NCI-H510A (cell line): ENCODE measurements at regions not wholly inside any gene's neighbourhood (a gene's known extent, or its start where the extent isn't known, plus 50 kb on each side); places are given as distances from the start of the nearest gene placed in this dataset.
"Not testable (repeated sequence)": the region's sequence is repeated elsewhere in the genome, so short reads cannot be mapped to it uniquely, and the experiment has no call there.

Experiments
- DNase-seq: peaks from one replicate; lab custom pipeline; 2025; lab: John Stamatoyannopoulos, UW

DNA sequence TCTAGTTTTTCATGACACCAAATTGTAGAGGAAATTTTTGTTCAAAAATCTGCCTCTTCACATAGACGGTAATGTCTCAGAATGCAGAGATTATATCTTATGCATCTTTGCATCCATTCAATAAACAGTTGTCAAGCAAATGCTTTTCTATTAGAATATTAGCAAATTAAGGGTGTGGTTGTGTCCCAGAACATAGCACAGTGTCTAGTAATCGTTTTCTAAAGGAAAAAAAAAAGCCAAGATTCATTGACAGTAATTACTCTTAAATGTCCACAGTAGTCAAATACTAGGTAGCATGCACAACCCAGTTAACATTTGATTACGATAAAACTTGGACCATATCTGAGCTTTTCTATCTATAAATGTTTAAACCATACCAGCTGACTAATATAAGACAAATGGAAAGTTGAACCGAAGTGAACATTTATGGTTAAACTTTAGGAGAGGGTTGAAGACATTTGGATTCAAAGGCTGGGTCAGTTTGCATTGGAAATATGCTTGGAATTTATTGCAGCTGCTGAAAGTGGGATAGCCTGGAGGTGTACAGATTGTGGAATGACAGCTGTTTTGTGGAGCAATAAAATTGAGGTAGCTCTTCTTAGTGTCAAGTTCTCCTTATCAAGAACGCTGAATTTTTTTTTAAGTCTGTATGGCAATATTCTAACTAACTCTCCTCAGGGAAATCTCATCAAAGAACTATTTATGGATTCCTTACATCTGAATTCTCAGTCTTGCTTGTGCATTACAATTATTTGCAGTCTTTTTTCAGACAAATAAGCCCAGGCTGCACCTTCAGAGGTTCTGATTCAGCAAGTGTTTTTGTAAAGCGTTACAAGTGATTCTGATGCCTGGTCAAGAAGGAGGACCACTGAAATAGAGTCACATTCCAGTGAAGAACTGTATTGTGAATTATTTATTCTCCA, 66.7 kb upstream of the ATP2B1 start:
- DNase-seq: no peak

DNA sequence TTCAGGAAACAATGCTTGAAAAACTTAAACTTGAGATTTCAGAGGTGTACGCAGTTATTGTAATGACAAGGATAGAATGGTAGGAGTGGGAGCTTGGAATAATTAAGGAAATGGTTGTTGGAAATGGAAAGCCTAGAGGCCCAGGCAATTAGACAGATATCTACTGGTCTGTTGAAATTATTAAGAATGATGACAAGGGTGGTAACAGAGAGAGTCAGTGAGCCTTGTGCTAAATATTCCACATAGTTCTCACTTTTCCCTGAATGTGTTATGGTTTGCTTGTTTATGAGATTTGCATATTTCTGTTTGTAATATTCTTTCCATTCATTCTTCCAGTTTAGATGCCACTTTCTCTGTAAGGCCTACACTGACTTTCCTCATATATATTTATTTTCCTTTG, 66.0 kb upstream of the ATP2B1 start:
- no peak for DNase-seq

DNA sequence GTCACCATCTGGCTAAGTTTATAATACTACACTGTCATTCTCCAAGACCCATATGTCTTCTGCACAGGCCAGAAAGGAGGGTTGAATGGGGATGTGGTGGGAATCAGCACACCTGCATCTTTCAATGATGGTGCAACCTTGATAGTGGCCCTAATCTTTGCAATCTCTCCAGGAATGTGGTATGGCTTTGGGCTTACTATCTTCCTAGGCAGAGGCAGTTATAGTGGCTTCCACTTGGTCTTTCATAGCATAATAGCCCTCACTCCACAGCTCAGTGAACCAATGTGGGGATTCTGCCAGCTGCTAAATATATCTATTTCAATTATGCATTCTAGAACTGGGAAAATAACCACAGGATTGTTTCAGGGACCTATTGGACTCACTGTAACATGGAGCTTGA, 61.8 kb upstream of the ATP2B1 start:
- DNase-seq: no peak

DNA sequence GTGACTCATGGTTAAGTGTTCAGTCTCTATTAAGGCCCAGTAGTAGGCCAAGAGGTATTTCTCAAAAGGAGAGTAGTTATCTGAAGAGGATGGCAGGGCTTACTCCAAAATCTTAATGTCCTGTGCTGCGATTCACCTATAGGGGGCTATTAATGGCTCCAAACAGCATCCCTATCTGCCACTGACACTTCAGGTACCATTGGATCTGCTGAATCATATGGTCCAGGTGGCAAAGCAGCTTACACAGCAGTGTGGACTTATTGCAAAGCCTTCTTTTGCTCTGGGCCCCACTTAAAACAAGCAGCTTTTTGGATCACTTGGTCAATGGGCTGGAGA, 60.8 kb upstream of the ATP2B1 start:
- DNase-seq: no peak

DNA sequence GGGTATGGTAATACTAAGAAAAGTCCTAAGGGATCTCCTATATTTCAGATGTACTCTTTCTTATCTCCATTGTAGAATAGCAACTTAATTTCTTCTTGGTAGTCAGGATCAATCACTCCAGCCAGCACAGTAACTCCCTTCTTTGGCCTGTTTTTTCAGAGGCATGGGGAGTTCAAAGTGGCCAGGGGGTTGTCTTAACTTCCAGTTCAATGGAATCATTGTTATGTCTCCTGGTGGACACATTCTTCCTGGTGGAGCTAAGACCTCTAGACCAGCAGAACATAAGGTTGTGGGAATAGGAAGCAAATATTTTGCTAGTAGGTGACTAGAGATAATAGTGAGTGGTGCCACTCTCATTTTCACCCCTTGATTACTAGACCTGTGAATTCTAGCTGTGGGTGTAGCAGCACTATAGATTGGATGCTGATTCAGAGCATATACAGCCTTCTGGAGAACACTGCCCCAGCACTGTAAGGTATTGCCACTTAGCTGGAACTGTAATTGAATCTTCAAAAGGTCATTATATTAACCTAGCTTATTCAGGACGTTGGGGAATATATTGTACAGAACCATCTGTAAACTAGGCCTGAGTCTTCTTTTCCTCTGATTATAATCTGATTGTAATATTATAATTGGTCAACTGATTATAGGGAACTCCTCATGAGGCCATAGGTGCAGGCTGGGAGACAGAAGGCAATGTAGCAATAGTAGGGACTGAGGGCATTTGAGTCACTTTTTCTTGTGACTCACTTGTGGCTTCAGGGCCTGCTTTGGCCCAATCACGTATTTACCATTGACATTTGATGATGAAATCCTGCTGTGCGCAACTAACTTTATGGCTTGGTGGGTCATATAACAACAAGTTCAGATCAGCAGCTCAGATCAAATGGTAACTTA, 60.2 kb upstream of the ATP2B1 start:
- DNase-seq: no peak

DNA sequence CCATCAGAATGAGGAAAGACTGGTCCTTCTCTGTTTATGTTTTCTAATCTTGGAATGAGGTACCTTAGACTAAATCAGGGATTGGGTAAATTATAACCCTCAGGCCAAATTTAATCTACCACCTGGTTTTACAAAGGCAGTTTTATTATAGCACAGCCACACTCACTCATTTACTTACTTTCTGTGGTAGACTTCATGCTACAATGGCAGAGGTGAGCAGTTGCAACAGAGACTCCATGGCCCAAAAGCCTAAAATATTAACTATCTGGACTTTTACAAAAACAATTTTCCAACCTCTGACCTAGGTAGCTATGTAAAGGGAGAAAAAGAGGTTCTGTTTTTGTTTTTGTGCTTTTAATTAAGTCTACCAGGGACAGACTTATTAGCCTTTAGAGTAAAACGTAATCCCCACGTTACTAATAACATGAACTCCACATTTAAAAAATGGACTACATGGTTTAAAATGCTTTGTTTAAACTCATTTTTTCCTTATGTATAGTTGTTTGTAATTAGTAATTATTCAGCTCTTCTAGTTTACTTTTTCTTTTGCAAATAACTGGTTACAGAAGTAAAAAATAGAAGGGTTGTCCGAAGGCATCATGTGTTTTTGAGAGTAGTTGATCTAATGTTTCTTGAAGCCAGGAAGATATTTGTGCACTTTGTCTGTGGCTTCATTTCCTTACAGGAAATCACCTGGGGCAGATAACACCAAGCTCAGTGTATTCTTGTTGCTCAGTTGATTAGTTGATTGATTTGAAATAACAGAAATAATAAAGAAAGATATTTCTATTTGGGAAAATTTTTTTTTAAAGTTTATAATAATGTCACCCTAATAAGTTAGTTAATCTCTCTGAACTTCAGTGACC, 57.6 kb upstream of the ATP2B1 start:
- DNase-seq: no peak

DNA sequence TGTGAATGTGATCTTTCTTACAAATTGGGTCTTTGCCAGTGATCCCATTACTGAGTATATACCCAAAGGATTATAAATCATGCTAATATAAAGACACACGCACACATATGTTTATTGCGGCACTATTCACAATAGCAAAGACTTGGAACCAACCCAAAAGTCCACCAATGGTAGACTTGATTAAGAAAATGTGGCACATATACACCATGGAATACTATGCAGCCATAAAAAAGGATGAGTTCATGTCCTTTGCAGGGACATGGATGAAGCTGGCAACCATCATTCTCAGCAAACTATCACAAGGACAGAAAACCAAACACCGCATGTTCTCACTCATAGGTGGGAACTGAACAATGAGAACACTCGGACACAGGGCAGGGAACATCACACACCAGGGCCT, 55.5 kb upstream of the ATP2B1 start:
- DNase-seq: not testable (repeated sequence)

DNA sequence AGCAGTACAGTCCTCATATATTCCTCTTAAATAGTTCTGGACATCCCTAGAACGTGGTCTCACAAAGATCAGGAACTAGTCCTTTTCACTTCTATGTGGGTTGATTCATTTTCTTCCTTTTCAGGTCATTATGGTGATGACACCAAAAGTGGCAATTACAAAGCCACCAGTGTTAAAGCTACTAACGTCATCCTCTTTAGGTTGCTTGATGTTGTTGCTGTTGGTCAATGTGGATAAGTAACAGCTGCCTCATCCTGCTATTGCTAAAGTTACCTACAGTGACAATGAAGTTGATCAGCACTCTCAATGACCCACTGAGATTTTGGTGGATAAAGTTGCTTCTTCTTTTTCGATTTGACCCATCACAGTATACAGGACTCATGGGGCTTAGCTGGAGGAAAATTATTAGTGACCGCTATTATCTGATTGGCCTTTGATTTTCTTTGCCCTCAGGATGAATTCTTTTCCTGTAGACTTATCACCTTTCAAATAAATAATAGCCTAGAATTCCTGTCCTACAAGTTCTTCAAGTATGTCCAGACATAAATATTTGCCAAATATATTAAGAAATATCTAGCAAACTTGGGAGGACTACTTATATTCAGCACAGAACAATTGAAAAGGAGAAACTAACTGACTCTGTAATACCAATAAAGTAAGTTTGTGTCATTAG, 54.0 kb upstream of the ATP2B1 start:
- DNase-seq: no peak

DNA sequence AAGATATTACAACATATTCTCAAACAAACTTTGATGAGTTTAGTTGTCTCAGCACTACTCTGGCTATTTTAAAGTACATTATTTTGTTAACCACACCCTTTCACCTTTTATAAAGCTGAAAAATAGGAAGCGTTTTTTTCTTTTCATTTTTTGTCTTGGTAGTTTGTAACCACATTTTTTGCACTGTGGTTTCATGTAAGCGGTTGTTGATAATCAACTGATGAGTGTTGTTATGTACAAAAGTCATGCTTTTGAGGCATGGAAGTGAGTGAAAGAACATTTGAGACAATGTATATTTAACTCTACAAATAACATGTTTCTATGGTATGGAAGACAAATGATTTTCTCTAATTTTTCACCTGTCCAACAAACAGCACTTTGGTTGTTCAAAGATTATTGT, 52.1 kb upstream of the ATP2B1 start:
- DNase-seq: no peak
